Spleen (tissue), 7 donors: ENCODE measurements at regions not wholly inside any gene's neighbourhood (a gene's known extent, or its start where the extent isn't known, plus 50 kb on each side); places are given as distances from the start of the nearest gene placed in this dataset.

Source experiments
- POLR2A ChIP-seq, 3 donors: fragments of 450-650 bp; IDR thresholded peaks; one replicate each; pipeline ENCODE4 v1.5.1; 2017; ENCODE audit warnings: antibody characterized with exemption in 3 of 3, mild to moderate bottlenecking in 1 of 3
- TF ChIP-seq, protein P1 (sequence below), 11 experiments: fragments of 200-600 bp in 7 of 11; fragments of 450-650 bp in 4 of 11; sonication (generic) in 4 of 11; IDR thresholded peaks in 8 of 11; conservative IDR thresholded peaks in 3 of 11; 1 replicate in 7 of 11; 2 replicates in 4 of 11; pipeline versions ENCODE4 v1.4.0 to v1.8.0; 2016 to 2021; ENCODE audit warnings: antibody characterized with exemption in 11 of 11, inconsistent platforms in 4 of 11, mild to moderate bottlenecking in 1 of 11
- donor health status: DM: no; HTN: no; CAD: no; lungs with moderate emphysema.
- donor health status: DM: no; HTN: no; CAD: no.
- donor health status: DM: no; HTN: no; CAD: no.

DNA sequence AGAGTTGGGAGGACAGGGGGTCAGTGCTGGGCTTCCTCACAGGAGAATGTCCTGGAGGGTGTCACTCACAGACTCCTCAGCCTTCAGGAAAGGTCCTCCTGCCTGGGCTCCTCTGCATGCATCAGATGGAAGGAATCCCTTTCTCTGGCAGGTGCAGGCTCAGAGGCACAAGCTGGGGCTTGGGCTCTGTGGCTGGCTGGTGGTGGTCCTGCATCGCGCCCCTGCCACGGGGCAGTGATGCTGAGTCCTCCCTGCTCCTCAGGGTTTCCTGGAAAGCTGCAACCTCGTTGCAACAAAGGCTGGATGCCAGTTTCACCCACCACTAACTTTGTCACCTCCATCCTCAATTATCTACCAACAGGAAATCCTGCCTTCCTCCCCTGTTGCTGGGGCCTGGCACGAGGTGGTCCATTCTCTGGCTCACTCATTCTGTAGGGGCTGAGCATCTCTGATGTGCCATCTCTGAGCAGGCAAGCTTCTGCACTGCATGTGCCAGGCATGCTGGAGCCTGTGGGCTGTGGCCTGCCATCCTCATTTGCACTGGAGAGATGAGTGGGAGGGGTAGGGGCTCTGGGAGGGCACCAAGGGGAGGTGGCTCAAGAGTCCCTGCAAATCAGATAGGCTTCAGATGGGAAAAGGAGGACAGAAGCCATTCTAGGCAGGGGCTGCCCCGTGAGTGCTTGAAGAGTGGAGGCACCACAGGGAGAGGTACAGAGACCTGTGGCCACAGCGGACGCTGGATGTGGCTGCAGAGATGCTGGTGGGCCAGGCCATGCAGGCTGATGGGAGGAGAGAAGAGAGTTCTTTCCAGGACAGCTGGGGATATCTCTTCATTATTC, 272.6 kb upstream of the HS6ST1 start:
- TF ChIP-seq, protein P1, sequence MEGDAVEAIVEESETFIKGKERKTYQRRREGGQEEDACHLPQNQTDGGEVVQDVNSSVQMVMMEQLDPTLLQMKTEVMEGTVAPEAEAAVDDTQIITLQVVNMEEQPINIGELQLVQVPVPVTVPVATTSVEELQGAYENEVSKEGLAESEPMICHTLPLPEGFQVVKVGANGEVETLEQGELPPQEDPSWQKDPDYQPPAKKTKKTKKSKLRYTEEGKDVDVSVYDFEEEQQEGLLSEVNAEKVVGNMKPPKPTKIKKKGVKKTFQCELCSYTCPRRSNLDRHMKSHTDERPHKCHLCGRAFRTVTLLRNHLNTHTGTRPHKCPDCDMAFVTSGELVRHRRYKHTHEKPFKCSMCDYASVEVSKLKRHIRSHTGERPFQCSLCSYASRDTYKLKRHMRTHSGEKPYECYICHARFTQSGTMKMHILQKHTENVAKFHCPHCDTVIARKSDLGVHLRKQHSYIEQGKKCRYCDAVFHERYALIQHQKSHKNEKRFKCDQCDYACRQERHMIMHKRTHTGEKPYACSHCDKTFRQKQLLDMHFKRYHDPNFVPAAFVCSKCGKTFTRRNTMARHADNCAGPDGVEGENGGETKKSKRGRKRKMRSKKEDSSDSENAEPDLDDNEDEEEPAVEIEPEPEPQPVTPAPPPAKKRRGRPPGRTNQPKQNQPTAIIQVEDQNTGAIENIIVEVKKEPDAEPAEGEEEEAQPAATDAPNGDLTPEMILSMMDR (IDR thresholded peaks at IDR 0.05 in 8 of 11, conservative IDR thresholded peaks at IDR 0.05 in 3 of 11), result no peak
- TF ChIP-seq POLR2A (IDR thresholded peaks at IDR 0.05), result no peak
